Memory B cell (primary cell): ENCODE measurements at regions not wholly inside any gene's neighbourhood (a gene's known extent, or its start where the extent isn't known, plus 50 kb on each side); places are given as distances from the start of the nearest gene placed in this dataset.
"Not testable (repeated sequence)": the region's sequence is repeated elsewhere in the genome, so short reads cannot be mapped to it uniquely, and the experiment has no call there.

Experiments
- ATAC-seq: fragments of 150-1000 bp; cut with Tn5 transposase; 2 replicates; pipeline ENCODE4 v1.10.0; 2021; ENCODE audit warnings: low read depth, mild to moderate bottlenecking, moderate library complexity
- DNase-seq, 2 donors: peaks; one replicate each; pipeline ENCODE4 v3.0.0; 2022; ENCODE audit warnings: low spot score in 2 of 2
- H3K27ac Mint-ChIP-seq: one replicate; pipeline ENCODE4 v1.8.0; 2022; ENCODE audit warnings: mild to moderate bottlenecking, moderate library complexity, mixed read lengths
- H3K27me3 Mint-ChIP-seq: one replicate; pipeline ENCODE4 v1.8.0; 2022; ENCODE audit warnings: mixed read lengths
- H3K36me3 Mint-ChIP-seq: one replicate; pipeline ENCODE4 v1.8.0; 2022; ENCODE audit warnings: mild to moderate bottlenecking, mixed read lengths
- H3K4me1 Mint-ChIP-seq: one replicate; pipeline ENCODE4 v1.8.0; 2022; ENCODE audit warnings: mixed read lengths
- H3K4me3 Mint-ChIP-seq: one replicate; pipeline ENCODE4 v1.8.0; 2022; ENCODE audit warnings: mild to moderate bottlenecking, moderate library complexity, mixed read lengths
- H3K9me3 Mint-ChIP-seq: one replicate; pipeline ENCODE4 v1.8.0; 2022; ENCODE audit warnings: mixed read lengths

DNA sequence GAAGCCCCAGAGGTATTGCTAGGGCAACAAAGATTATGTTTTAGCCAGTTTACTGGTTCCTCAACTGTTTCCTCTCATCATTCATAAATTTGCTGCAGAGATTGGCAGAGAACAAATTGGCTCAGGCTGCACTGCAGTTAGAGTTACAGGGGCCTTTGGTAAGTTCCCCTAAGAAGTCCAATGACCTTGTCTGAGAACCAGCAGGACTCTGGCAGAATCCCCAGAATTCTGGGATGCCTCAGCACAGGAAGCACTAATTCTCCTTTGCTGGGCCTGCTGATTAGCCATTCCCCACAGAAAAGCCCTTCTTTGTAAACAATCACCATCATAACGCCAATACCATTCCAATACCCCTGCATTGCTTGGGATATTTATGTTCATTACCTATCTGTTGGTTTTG lies 151.3 kb downstream of the USP46 start:
- Mint-ChIP-seq H3K4me1 (no peaks in the 10 kb centered on the region), H3K4me3 (no peak overlapping the region), H3K27ac (no peak overlapping the region), H3K9me3 (no peaks in the 10 kb centered on the region), H3K27me3 (peaks cover 8% of the 10 kb centered on the region), H3K36me3 (no peaks in the 10 kb centered on the region)
- DNase-seq: no peak
- ATAC-seq: no peak

DNA sequence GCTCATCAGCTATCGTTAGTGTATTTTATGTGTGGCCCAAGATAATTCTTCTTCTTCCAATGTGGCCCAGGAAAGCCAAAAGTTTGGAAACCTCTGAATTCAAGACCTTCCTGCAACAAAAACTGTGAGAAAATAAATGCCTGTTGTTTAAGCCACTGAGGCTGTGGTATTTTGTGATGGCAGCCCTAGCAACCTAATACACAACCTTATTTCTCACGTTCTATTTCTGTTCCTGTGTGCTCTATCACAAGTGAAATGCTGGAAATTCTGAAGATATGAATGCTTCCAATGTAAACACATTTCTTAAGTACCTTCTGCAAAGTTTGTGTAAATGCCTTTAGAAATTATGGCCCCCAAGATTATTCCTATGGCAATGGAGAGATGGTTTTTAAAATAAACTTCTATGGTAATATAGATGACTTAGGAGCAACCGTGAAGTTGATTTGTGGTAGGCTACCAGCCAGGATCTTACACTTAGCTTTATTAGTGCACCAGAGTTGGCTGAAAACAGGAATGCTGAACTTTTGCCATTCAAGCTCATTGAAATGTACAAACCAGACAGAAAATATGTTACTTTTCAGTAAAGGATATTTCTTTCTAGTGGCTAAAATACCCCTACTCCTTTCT lies 148.0 kb downstream of the USP46 start:
- no peak for DNase-seq
- no peaks in the 10 kb centered on the region for H3K36me3 Mint-ChIP-seq
- H3K27ac Mint-ChIP-seq: no peak overlapping the region
- H3K4me3 Mint-ChIP-seq: no peak overlapping the region
- H3K27me3 Mint-ChIP-seq: peaks cover 8% of the 10 kb centered on the region
- no peaks in the 10 kb centered on the region for H3K4me1 Mint-ChIP-seq
- no peak for ATAC-seq
- peaks cover 1% of the 10 kb centered on the region for H3K9me3 Mint-ChIP-seq

DNA sequence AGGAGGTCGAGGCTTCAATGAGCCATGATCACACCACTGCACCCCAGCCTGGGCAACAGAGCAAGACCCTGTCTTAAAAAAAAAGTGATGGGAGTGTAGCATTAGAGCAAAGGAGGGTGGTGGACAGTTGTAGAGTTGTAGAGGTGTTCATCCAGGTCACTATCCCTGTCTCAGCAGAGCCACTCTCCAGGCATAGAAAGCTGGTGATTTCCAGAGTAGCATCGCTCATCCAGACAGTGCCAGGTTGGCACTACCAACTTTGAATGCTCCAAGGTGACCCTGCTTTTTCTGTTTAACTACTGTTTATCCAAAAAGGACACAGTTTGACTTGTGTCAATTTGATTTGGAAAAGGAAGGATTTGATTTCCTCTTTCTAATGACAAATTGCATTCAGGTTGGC lies 147.3 kb downstream of the USP46 start:
- Mint-ChIP-seq H3K9me3 (peaks cover 1% of the 10 kb centered on the region), H3K4me1 (no peaks in the 10 kb centered on the region)

DNA sequence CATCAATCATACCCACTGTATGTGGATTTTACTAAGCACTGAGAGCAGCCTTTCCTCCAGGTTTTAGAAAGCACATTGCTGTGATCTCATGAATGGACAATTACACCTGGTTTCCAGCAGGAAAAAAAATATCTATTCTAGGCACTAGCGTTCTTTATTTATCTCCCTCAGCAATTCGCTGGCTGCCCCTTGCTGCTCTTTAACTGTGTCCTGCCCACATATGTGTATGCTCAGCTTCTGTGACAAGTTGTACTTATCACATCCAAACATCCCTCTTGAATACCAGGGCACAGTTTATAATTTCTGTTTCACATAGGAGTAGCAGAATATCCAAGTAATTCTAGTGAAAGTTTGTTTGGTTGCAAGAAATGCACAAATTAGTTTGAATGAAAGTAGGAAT lies 146.8 kb downstream of the USP46 start:
- no peaks in the 10 kb centered on the region for H3K36me3 Mint-ChIP-seq
- no peak for ATAC-seq
- H3K27ac Mint-ChIP-seq: no peak overlapping the region
- peaks cover 2% of the 10 kb centered on the region for H3K27me3 Mint-ChIP-seq
- no peaks in the 10 kb centered on the region for H3K4me1 Mint-ChIP-seq
- no peak for DNase-seq
- no peak overlapping the region for H3K4me3 Mint-ChIP-seq
- peaks cover 1% of the 10 kb centered on the region for H3K9me3 Mint-ChIP-seq

More for the DNA sequence above, 147.3 kb downstream of the USP46 start:
- H3K36me3 Mint-ChIP-seq: no peaks in the 10 kb centered on the region
- H3K27ac Mint-ChIP-seq: no peak overlapping the region
- peaks cover 5% of the 10 kb centered on the region for H3K27me3 Mint-ChIP-seq
- DNase-seq (no peak), ATAC-seq (no peak)
- H3K4me3 Mint-ChIP-seq: no peak overlapping the region

DNA sequence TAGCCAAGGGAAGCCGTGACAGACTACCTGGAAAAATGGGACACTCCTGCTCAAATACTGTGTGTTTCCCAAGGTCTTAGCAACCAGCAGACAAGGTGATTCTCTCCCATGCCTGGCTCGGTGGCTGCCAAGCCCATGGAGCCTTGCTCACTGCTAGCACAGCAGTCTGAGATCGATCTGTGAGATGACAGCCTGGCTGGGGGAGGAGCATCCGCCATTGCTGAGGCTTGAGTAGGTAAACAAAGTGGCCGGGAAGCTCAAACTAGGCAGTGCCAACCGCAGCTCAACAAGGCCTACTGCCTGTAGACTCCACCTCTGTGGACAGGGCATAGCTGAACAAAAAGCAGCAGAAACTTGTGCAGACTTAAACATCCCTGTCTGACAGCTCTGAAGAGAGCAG lies 137.0 kb downstream of the USP46 start:
- H3K4me3 Mint-ChIP-seq, H3K36me3 Mint-ChIP-seq, H3K4me1 Mint-ChIP-seq, DNase-seq, ATAC-seq, H3K9me3 Mint-ChIP-seq, H3K27ac Mint-ChIP-seq: not testable (repeated sequence)
- H3K27me3 Mint-ChIP-seq: peaks cover 14% of the 10 kb centered on the region

DNA sequence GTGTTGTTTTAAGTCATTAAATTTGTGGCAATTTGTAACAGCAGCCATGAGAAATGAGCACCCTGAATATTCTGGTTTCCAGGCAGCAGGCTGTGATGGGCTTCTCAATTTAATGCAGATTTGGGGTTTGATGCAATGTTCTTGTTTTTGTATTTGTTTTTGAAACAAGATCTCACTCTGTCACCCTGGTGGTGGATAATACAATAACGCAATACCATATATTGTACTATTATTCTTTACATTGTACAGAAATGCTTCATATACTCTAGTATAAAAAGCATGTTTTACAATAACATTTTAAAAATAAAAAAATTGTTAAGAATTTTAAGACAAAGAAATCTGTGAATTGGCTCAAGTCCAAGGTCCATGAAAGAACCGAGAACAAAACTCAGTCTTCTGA lies 129.1 kb downstream of the USP46 start:
- ATAC-seq (no peak), DNase-seq (no peak)
- Mint-ChIP-seq H3K4me1 (no peaks in the 10 kb centered on the region), H3K27me3 (peaks cover 5% of the 10 kb centered on the region), H3K36me3 (no peaks in the 10 kb centered on the region), H3K4me3 (no peak overlapping the region), H3K9me3 (peaks cover 6% of the 10 kb centered on the region), H3K27ac (no peak overlapping the region)

DNA sequence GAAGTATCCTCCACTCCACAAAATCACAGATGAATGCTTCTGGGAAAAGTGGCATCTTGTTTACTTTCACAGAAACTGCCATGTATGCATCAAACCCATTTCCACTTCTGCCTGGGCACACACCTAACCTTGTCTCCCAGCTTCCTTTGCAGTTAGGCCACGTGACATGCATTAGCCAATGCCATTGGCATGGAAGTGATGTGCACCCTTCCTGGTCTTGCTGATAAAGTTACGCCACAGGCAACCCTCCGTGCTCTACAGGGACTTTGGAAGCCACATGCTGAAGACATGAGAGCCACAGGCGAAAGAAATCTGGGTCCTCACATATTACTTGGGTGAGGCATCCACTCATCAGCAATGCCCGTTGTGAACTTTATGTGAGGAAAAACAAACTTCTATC lies 123.3 kb downstream of the USP46 start:
- Mint-ChIP-seq H3K4me1 (no peaks in the 10 kb centered on the region), H3K27me3 (peaks cover 4% of the 10 kb centered on the region), H3K9me3 (peaks cover 5% of the 10 kb centered on the region), H3K4me3 (no peak overlapping the region), H3K36me3 (no peaks in the 10 kb centered on the region), H3K27ac (no peak overlapping the region)
- ATAC-seq (no peak), DNase-seq (no peak)
